ENCODE measurements at regions not wholly inside any gene's neighbourhood (a gene's known extent, or its start where the extent isn't known, plus 50 kb on each side); places are given as distances from the start of the nearest gene placed in this dataset.

DNA sequence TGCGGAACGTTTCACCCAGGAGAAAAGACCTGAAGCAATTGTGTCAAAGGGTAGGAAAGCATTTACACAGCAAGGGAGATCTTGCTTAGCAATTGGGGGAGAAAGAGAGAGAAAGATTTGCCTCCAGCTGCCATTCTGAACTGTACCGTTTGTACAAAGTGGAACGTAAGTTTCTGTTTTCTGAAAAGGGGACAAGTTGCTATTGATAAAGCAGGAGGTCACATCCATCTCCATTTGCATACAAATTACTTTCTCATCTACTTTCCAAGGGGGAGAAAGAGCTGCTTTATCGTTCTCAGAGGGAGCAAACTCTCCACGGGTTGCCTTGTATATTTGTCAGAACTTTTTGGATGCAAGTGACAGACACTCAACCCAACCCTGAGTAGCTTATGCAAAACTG is 92.0 kb upstream of the CARD11 start:
- TF ChIP-seq EZH2 (IDR thresholded peaks at IDR 0.05; ENCODE audit: low read length): no peak
- TF ChIP-seq, protein P1, sequence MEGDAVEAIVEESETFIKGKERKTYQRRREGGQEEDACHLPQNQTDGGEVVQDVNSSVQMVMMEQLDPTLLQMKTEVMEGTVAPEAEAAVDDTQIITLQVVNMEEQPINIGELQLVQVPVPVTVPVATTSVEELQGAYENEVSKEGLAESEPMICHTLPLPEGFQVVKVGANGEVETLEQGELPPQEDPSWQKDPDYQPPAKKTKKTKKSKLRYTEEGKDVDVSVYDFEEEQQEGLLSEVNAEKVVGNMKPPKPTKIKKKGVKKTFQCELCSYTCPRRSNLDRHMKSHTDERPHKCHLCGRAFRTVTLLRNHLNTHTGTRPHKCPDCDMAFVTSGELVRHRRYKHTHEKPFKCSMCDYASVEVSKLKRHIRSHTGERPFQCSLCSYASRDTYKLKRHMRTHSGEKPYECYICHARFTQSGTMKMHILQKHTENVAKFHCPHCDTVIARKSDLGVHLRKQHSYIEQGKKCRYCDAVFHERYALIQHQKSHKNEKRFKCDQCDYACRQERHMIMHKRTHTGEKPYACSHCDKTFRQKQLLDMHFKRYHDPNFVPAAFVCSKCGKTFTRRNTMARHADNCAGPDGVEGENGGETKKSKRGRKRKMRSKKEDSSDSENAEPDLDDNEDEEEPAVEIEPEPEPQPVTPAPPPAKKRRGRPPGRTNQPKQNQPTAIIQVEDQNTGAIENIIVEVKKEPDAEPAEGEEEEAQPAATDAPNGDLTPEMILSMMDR (optimal IDR thresholded peaks at IDR 0.05 in 1 of 3, IDR thresholded peaks at IDR 0.05 in 1 of 3, conservative IDR thresholded peaks at IDR 0.05 in 1 of 3; ENCODE audit: extremely low read depth in 1 of 3, insufficient read depth in 2 of 3, low read length in 3 of 3): no peak
- Histone ChIP-seq H4K20me1 (ENCODE audit: control insufficient read depth, extremely low read depth, insufficient read depth, low read length) (no peaks in the 10 kb centered on the region), H2AFZ (ENCODE audit: control insufficient read depth, low read length) (no peak overlapping the region), H3K27ac (ENCODE audit: control insufficient read depth, insufficient read depth, low read length) (no peak overlapping the region), H3K4me2 (ENCODE audit: control insufficient read depth, extremely low read depth, insufficient read depth, low read depth, low read length) (no peak overlapping the region), H3K36me3 (ENCODE audit: control insufficient read depth in 2 of 2, extremely low read depth in 1 of 2, insufficient read depth in 2 of 2, low read length in 2 of 2) (no peaks in the 10 kb centered on the region), H3K4me1 (ENCODE audit: control insufficient read depth, extremely low read depth, insufficient read depth, low read length) (no peaks in the 10 kb centered on the region), H3K4me3 (ENCODE audit: control insufficient read depth in 2 of 3, extremely low read depth in 1 of 3, insufficient read depth in 2 of 3, low read depth in 1 of 3, low read length in 3 of 3) (no peak overlapping the region), H3K27me3 (ENCODE audit: control insufficient read depth, extremely low read depth, insufficient read depth, low read length) (peaks cover 4% of the 10 kb centered on the region), H3K79me2 (ENCODE audit: control insufficient read depth, insufficient read depth, low read length) (no peaks in the 10 kb centered on the region), H3K9ac (ENCODE audit: control insufficient read depth, extremely low read depth, insufficient read depth, low read length) (no peak overlapping the region), H3K9me3 (ENCODE audit: control insufficient read depth, low read depth, low read length) (no peaks in the 10 kb centered on the region), H3K9me1 (ENCODE audit: control insufficient read depth, extremely low read depth, insufficient read depth, low read length) (no peaks in the 10 kb centered on the region)
- dilution Hi-C loops (cut with MboI; ENCODE audit: extremely low pct_ligation_motif_present, low sequenced_read_pairs): no loop called here
- no peak for FAIRE-seq
- DNase-seq (ENCODE audit: low read depth, low spot score): no peak

DNA sequence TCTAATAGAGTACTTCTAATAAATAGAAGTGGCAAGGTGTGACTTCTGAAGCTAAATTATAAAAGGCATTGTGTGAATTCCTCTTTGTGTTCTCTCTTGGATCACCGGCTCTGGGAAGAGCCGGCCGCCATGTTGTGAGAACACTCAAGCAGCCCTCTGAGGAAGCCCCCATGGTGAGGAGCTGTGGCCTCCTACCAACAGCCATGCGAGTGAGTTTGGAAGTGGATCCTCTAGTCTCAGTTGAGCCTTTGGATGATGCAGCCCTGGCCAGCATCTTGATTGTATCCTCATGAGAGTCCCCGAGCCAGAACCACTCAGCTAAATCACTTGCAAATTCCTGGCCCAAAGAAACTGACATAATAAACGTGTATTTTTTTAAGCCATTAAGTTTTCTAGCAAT is 94.5 kb upstream of the CARD11 start:
- no peak overlapping the region for H3K9ac ChIP-seq (ENCODE audit: control insufficient read depth, extremely low read depth, insufficient read depth, low read length)
- no peaks in the 10 kb centered on the region for H3K9me3 ChIP-seq (ENCODE audit: control insufficient read depth, low read depth, low read length)
- H2AFZ ChIP-seq (ENCODE audit: control insufficient read depth, low read length): no peak overlapping the region
- dilution Hi-C loops (cut with MboI; ENCODE audit: extremely low pct_ligation_motif_present, low sequenced_read_pairs): no loop called here
- no peaks in the 10 kb centered on the region for H3K36me3 ChIP-seq (ENCODE audit: control insufficient read depth in 2 of 2, extremely low read depth in 1 of 2, insufficient read depth in 2 of 2, low read length in 2 of 2)
- no peaks in the 10 kb centered on the region for H3K79me2 ChIP-seq (ENCODE audit: control insufficient read depth, insufficient read depth, low read length)
- peaks cover 8% of the 10 kb centered on the region for H3K27me3 ChIP-seq (ENCODE audit: control insufficient read depth, extremely low read depth, insufficient read depth, low read length)
- no peaks in the 10 kb centered on the region for H4K20me1 ChIP-seq (ENCODE audit: control insufficient read depth, extremely low read depth, insufficient read depth, low read length)
- no peak for DNase-seq (ENCODE audit: low read depth, low spot score)
- H3K27ac ChIP-seq (ENCODE audit: control insufficient read depth, insufficient read depth, low read length): no peak overlapping the region
- no peaks in the 10 kb centered on the region for H3K4me1 ChIP-seq (ENCODE audit: control insufficient read depth, extremely low read depth, insufficient read depth, low read length)
- H3K4me2 ChIP-seq (ENCODE audit: control insufficient read depth, extremely low read depth, insufficient read depth, low read depth, low read length): no peak overlapping the region
- no peak overlapping the region for H3K4me3 ChIP-seq (ENCODE audit: control insufficient read depth in 2 of 3, extremely low read depth in 1 of 3, insufficient read depth in 2 of 3, low read depth in 1 of 3, low read length in 3 of 3)
- H3K9me1 ChIP-seq (ENCODE audit: control insufficient read depth, extremely low read depth, insufficient read depth, low read length): no peaks in the 10 kb centered on the region
- FAIRE-seq: no peak
- TF ChIP-seq, protein P1 (optimal IDR thresholded peaks at IDR 0.05 in 1 of 3, IDR thresholded peaks at IDR 0.05 in 1 of 3, conservative IDR thresholded peaks at IDR 0.05 in 1 of 3; ENCODE audit: extremely low read depth in 1 of 3, insufficient read depth in 2 of 3, low read length in 3 of 3): no peak
- no peak for TF ChIP-seq EZH2 (IDR thresholded peaks at IDR 0.05; ENCODE audit: low read length)

Measured in keratinocyte (primary cell).